Panc1 (cell line): ENCODE measurements at regions not wholly inside any gene's neighbourhood (a gene's known extent, or its start where the extent isn't known, plus 50 kb on each side); places are given as distances from the start of the nearest gene placed in this dataset.

Experiments used
- ATAC-seq: fragments of 200-7000 bp; cut with Tn5 transposase; 2 replicates; pipeline ENCODE4 v1.9.1; 2020; ENCODE audit warnings: mild to moderate bottlenecking, moderate library complexity
- BruUV-seq: library from RNA; stranded (reverse); fragments of 400-500 nt; replicated peaks from 2 replicates; lab custom pipeline; 2021; lab: Mats Ljungman, UMichigan
- CTCF ChIA-PET: fragments of 300-600 bp; sonication (Branson Sonifier 250); formaldehyde crosslinking; loops from one replicate; lab custom pipeline; 2022; ENCODE audit warnings: antibody characterized with exemption; lab: Charles Lee
- POLR2A ChIA-PET: fragments of 300-600 bp; sonication (Branson Sonifier 250); formaldehyde crosslinking; loops from one replicate; lab custom pipeline; 2022; ENCODE audit warnings: antibody characterized with exemption; lab: Charles Lee
- DNase-seq: peaks from one replicate; pipeline ENCODE4 v3.0.0-alpha.2; 2010; ENCODE audit warnings: low read depth, low spot score
- H3K27ac ChIP-seq: 2 replicates; pipeline ENCODE4 v1.5.1; 2011; ENCODE audit warnings: mild to moderate bottlenecking, low read length, inconsistent platforms
- H3K27me3 ChIP-seq: fragments of 200-500 bp; sonication (Bioruptor generic); 2 replicates; pipeline ENCODE4 v1.6.0; 2014; ENCODE audit warnings: low read length, inconsistent platforms; ENCODE audit not compliant: control insufficient read depth, insufficient read depth
- H3K36me3 ChIP-seq: fragments of 200-500 bp; sonication (Bioruptor generic); 2 replicates; pipeline ENCODE4 v1.5.1; 2014; ENCODE audit warnings: inconsistent platforms, mild to moderate bottlenecking, low read length, moderate library complexity; ENCODE audit not compliant: control insufficient read depth, insufficient read depth
- H3K4me1 ChIP-seq: 2 replicates; pipeline ENCODE4 v1.5.1; 2011; ENCODE audit warnings: inconsistent platforms, mild to moderate bottlenecking, low read length, moderate library complexity; ENCODE audit not compliant: control insufficient read depth, insufficient read depth
- H3K4me3 ChIP-seq, 2 experiments: 2 replicates each; pipeline ENCODE4 v1.5.1; 2011 to 2012; ENCODE audit warnings: low read depth in 2 of 2, low read length in 2 of 2, mild to moderate bottlenecking in 2 of 2, inconsistent platforms in 1 of 2, moderate library complexity in 1 of 2
- H3K9me3 ChIP-seq: fragments of 200-500 bp; sonication (Bioruptor generic); 2 replicates; pipeline ENCODE4 v1.5.1; 2014; ENCODE audit warnings: low read depth, mild to moderate bottlenecking, inconsistent platforms, low read length, moderate library complexity; ENCODE audit not compliant: control insufficient read depth, insufficient read depth
- POLR2AphosphoS5 ChIP-seq: IDR thresholded peaks from 2 replicates; pipeline ENCODE4 v1.6.1; 2012; ENCODE audit warnings: mild to moderate bottlenecking, low read depth, low read length, moderate library complexity
- REST ChIP-seq, 2 experiments: IDR thresholded peaks; 2 replicates each; pipeline ENCODE4 v1.6.1; 2011 to 2012; ENCODE audit warnings: low read depth in 2 of 2, control low read depth in 1 of 2, low read length in 1 of 2, mild to moderate bottlenecking in 1 of 2, moderate library complexity in 1 of 2; ENCODE audit not compliant: insufficient read depth in 1 of 2
- SIN3A ChIP-seq: IDR thresholded peaks from 2 replicates; pipeline ENCODE4 v1.6.1; 2012; ENCODE audit warnings: low read depth, mild to moderate bottlenecking, low read length, moderate library complexity, borderline replicate concordance; ENCODE audit not compliant: insufficient read depth
- TCF7L2 ChIP-seq: IDR thresholded peaks from 2 replicates; pipeline ENCODE4 v1.6.1; 2011; ENCODE audit warnings: mild to moderate bottlenecking, low read depth, low read length, inconsistent platforms
- in situ Hi-C: cut with HindIII; loops from 2 replicates; pipeline ENCODE4 v1.10.0; 2016; ENCODE audit warnings: low sequenced_read_pairs, low pct_unique_long_range_greater_than_20kb
- intact Hi-C: fragments of 100-400 bp; cut with micrococcal nuclease; formaldehyde crosslinking; loops from one replicate; pipeline ENCODE4 v1.10.0; 2022; ENCODE audit not compliant: unreplicated experiment
- TF ChIP-seq, protein P1 (sequence below): fragments of 450-650 bp; IDR thresholded peaks from 2 replicates; pipeline ENCODE4 v1.5.1; 2017; ENCODE audit warnings: mild to moderate bottlenecking

- ATAC-seq (no peak), DNase-seq (no peak)
- intact Hi-C loops (no loop called here), in situ Hi-C loops (no loop called here)
- Histone ChIP-seq H3K9me3 (no peaks in the 10 kb centered on the region), H3K4me1 (no peaks in the 10 kb centered on the region), H3K4me3 (no peak overlapping the region), H3K27me3 (no peaks in the 10 kb centered on the region), H3K36me3 (no peaks in the 10 kb centered on the region), H3K27ac (no peak overlapping the region)
- TF ChIP-seq, protein P1, sequence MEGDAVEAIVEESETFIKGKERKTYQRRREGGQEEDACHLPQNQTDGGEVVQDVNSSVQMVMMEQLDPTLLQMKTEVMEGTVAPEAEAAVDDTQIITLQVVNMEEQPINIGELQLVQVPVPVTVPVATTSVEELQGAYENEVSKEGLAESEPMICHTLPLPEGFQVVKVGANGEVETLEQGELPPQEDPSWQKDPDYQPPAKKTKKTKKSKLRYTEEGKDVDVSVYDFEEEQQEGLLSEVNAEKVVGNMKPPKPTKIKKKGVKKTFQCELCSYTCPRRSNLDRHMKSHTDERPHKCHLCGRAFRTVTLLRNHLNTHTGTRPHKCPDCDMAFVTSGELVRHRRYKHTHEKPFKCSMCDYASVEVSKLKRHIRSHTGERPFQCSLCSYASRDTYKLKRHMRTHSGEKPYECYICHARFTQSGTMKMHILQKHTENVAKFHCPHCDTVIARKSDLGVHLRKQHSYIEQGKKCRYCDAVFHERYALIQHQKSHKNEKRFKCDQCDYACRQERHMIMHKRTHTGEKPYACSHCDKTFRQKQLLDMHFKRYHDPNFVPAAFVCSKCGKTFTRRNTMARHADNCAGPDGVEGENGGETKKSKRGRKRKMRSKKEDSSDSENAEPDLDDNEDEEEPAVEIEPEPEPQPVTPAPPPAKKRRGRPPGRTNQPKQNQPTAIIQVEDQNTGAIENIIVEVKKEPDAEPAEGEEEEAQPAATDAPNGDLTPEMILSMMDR, result no peak
- TF ChIP-seq POLR2AphosphoS5 (no peak), TCF7L2 (no peak)
- ChIA-PET POLR2A (no interaction called here), CTCF (no interaction called here)
- no TSS peak for BruUV-seq
Measured at GRCh38 chrX:39690541-39691415, 407.0 kb downstream of the BCOR start.

DNA sequence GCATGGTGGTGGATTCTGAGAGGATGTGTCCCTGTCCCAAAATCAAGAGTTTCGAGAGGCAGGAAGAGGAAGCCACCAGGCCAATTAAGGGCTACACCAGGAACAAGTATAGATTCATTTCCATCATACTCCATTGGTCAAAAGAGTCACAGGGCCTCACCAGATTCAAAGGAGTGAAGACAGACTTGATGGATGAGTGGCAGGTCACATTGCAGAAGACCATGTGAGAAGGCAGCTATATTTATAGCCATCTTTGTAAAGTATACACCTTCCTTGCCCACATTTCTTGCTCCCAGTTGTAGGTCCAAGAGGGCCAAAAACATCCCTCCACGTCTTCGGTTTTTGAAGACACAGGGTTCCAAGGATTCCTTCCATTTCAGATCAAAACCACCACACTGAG is 406.0 kb downstream of the BCOR start:
- ChIA-PET POLR2A (no interaction called here), CTCF (no interaction called here)
- TF ChIP-seq REST (IDR thresholded peaks at IDR 0.05; ENCODE audit: insufficient read depth in 1 of 2, low read depth in 2 of 2, low read length in 1 of 2), result no peak
- TF ChIP-seq SIN3A, result no peak
- no peak for TF ChIP-seq POLR2AphosphoS5
- TF ChIP-seq, protein P1, result no peak
- no peak for TF ChIP-seq TCF7L2
- BruUV-seq, result no TSS peak
- in situ Hi-C loops, result no loop called here
- Histone ChIP-seq H3K27me3 (no peaks in the 10 kb centered on the region), H3K9me3 (no peaks in the 10 kb centered on the region), H3K27ac (no peak overlapping the region), H3K4me3 (no peak overlapping the region), H3K36me3 (no peaks in the 10 kb centered on the region), H3K4me1 (no peaks in the 10 kb centered on the region)
- ATAC-seq, result no peak
- intact Hi-C loops, result no loop called here
- DNase-seq, result no peak
